ENCODE measurements at regions not wholly inside any gene's neighbourhood (a gene's known extent, or its start where the extent isn't known, plus 50 kb on each side); places are given as distances from the start of the nearest gene placed in this dataset.

- TF ChIP-seq CTCF (IDR thresholded peaks at IDR 0.05) (no peak), POLR2A (IDR thresholded peaks at IDR 0.05) (no peak)
Observed at GRCh38 chr5:2642684-2643345, 108.7 kb downstream of the IRX2 start.
